Stimulated activated effector memory CD8-positive, alpha-beta T cell treated with anti-CD3 and anti-CD28 coated beads, Interleukin-12 subunit alpha, Interleukin-12 subunit beta, amount 100 ng/mL, for 72 hours (primary cell): ENCODE measurements at regions not wholly inside any gene's neighbourhood (a gene's known extent, or its start where the extent isn't known, plus 50 kb on each side); places are given as distances from the start of the nearest gene placed in this dataset.

Experiments used
- ATAC-seq: fragments of 150-1000 bp; cut with Tn5 transposase; 2 replicates; pipeline ENCODE4 v1.10.0; 2021
- DNase-seq, 2 donors: peaks; one replicate each; pipeline ENCODE4 v3.0.0; 2021 to 2022; ENCODE audit warnings: low spot score in 2 of 2
- H3K27ac Mint-ChIP-seq: one replicate; pipeline ENCODE4 v1.8.0; 2022; ENCODE audit warnings: mild to moderate bottlenecking, mixed read lengths
- H3K36me3 Mint-ChIP-seq: one replicate; pipeline ENCODE4 v1.8.0; 2022; ENCODE audit warnings: mild to moderate bottlenecking, mixed read lengths
- H3K4me1 Mint-ChIP-seq: one replicate; pipeline ENCODE4 v1.8.0; 2022; ENCODE audit warnings: mixed read lengths
- H3K4me3 Mint-ChIP-seq: one replicate; pipeline ENCODE4 v1.8.0; 2022; ENCODE audit warnings: mild to moderate bottlenecking, mixed read lengths
- H3K9me3 Mint-ChIP-seq: one replicate; pipeline ENCODE4 v1.8.0; 2022; ENCODE audit warnings: mixed read lengths

DNA sequence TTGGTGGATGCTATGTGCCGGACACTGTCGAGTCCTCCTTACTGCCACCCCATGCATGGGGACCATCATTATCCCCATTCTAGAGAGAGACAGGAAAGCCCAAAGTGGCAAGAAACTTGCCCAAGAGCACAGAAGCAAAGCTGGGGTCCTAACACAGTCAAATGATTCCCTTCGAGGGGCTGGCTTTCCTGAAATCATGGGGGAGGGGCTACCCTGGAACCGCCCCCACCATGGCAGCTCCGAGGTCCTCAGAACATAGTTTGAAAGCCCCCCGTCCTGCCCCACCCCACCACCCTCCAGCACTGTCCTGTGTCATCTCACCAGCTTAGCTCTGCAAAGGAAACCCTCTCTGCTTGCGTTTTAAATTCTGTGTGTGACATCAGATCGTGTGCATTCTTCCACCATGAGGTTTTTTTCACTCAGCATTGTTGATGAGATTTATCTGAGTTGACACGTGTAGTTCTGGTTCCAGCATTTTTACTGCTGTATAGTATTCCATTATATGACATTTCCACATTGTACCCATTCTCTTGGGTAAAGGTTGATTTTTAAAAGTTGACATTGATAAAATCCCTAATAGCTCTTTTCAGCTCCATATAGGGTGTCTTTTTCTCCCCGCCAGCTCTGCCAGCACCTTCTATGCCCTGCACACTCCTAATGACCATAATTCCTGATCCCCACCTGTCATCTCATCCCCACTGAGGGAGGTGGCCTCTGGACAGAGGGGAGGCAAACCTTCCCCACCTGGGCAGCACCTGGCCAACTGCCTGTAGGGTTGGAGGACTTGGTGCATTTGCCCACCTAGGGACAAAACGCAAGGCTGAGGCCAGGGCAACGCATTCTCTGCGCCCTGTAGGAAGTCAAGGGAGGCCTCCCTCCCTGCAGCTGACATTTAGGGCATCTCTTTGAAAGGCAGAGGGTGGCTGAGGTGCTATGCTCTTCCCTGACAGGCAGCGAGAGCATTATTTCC, 100.2 kb upstream of the GPR26 start:
- DNase-seq: no peak
- no peaks in the 10 kb centered on the region for H3K9me3 Mint-ChIP-seq
- no peaks in the 10 kb centered on the region for H3K4me1 Mint-ChIP-seq
- no peaks in the 10 kb centered on the region for H3K36me3 Mint-ChIP-seq
- H3K27ac Mint-ChIP-seq: no peak overlapping the region
- H3K4me3 Mint-ChIP-seq: no peak overlapping the region
- no peak for ATAC-seq

- H3K27ac Mint-ChIP-seq: no peak overlapping the region
- DNase-seq: no peak
- ATAC-seq: no peak
- no peaks in the 10 kb centered on the region for H3K36me3 Mint-ChIP-seq
- H3K9me3 Mint-ChIP-seq: no peaks in the 10 kb centered on the region
- H3K4me1 Mint-ChIP-seq: no peaks in the 10 kb centered on the region
- no peak overlapping the region for H3K4me3 Mint-ChIP-seq
These were observed 98.0 kb upstream of the GPR26 start for GRCh38 chr10:123567984-123568739.

GRCh38 chr10:123568751-123569150, 97.4 kb upstream of the GPR26 start:
- no peak for ATAC-seq
- Mint-ChIP-seq H3K4me1 (no peaks in the 10 kb centered on the region), H3K9me3 (no peaks in the 10 kb centered on the region), H3K27ac (no peak overlapping the region), H3K4me3 (no peak overlapping the region), H3K36me3 (no peaks in the 10 kb centered on the region)
- no peak for DNase-seq

DNA sequence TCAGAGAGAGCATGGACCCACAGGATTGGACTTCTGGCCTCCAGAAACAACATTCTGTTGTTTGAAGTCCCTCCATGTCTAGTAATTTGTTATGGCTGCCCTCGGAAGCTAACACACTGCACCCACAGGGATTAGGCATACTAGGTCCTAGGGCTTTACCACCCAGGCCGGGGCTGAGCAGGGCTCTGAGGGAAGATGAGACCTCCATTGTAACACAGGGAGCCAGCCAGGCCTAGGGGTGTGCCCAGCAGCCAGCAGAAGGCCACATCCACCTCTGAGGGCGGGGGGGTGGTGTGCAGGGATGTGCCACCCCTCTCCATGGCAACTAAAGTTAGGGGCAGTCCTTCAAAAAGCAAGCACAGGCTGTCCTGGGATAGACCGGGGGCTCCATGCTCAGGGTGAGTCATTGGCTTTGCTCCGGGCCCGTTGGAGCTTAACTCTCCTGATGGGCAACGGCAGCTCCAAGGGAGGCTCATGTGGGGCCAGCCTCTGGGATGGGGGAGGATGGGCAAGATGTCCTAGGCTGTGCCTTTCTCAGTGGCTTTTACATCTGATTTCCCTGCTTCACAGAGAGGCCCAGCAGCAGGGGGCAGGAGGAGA, 96.6 kb upstream of the GPR26 start:
- Mint-ChIP-seq H3K9me3 (no peaks in the 10 kb centered on the region), H3K4me3 (no peak overlapping the region), H3K4me1 (no peaks in the 10 kb centered on the region), H3K36me3 (no peaks in the 10 kb centered on the region), H3K27ac (no peak overlapping the region)
- ATAC-seq: no peak
- no peak for DNase-seq

DNA sequence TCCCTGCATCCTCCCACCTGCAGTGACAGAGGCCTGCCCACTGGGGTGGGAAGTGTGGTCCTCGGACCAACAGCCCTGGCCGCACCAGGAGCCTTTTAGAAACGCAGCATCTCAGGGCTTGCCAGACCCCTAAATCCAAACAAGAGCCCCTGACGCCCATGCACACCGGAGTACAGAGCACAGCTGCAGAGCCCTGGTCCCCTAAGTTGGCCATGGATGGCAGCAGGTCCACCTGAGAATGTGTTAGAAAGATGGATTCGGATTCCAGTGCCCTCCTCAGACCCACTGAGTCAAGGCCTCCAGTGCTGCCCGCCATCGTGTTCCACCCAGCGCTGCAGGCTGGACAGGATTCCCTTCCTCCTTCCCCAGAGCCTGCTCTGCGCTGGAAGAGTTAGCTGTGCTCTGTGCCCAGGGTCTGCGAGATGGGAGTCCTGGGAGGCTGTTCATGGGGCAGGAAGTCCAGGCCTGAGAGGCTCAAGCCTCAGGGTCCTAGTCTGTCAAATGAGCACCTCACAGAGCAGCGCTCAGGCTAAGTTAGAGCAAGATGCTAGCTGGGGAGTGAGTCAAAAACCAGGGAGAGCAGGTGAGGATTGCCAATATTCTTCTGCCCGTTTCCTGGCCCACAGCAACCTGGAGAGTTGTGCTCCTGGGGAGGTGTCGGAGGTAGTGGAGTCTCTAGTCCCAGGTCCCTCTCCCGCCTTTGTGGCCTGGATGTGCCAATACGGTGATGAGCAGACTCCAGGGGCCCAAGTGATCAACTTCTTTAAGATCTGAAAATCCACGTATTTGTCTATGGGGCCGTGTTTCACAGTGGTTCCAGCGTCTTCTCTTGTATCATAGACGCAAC, 95.9 kb upstream of the GPR26 start:
- no peaks in the 10 kb centered on the region for H3K4me1 Mint-ChIP-seq
- DNase-seq (no peak), ATAC-seq (no peak)
- no peaks in the 10 kb centered on the region for H3K9me3 Mint-ChIP-seq
- no peak overlapping the region for H3K27ac Mint-ChIP-seq
- no peak overlapping the region for H3K4me3 Mint-ChIP-seq
- no peaks in the 10 kb centered on the region for H3K36me3 Mint-ChIP-seq

DNA sequence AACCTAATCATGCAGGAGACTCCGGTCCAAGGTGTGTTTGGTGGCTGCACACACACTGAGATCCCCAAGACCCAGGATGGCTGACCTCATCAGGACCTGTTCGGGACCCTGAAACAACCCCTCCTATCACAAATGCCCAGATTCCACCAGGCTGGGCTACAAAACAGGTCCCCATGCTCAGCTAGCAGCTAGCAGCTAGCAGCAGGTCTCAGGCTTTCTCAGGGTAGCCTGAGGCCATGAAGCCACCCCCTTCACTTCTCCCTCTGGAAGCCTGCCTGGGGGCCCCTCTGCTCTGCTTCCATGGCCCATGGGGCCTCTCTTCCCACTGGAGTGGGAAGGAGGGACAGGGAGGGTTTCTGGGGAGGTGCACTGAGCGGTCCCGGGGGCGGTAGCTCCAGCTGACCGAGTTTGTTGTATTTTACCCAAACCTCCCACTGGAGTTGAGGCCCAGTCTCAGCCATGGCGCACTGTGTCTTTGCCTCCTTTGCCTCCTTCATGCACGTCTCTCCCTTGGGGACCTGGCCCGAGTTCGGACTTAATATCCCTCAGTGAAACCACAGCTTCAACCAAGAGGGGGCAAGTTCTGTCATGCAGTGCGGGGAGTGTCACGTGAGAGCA, 95.1 kb upstream of the GPR26 start:
- no peak overlapping the region for H3K27ac Mint-ChIP-seq
- no peaks in the 10 kb centered on the region for H3K9me3 Mint-ChIP-seq
- H3K4me3 Mint-ChIP-seq: no peak overlapping the region
- ATAC-seq: no peak
- DNase-seq: no peak
- H3K36me3 Mint-ChIP-seq: no peaks in the 10 kb centered on the region
- no peaks in the 10 kb centered on the region for H3K4me1 Mint-ChIP-seq

DNA sequence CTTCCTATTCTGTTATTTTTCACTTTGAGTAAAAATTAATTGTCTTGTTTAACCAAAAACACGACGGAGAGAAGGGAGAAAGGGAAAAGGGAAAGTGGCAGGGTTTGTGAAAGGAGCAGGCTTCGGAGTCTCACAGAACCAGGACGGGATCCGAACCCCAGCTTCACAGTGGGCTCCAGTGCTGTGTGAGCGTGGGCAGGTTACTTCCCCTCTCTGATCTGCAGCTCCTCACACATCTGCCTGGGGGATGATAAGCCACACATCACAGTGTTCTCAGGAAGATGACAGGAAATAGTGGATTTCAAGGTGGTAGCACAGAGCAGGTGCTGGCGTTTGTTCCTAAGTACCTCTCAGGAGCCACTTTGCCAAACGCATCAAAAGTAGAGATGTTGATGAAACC, 94.2 kb upstream of the GPR26 start:
- ATAC-seq (no peak), DNase-seq (no peak)
- Mint-ChIP-seq H3K4me3 (no peak overlapping the region), H3K36me3 (no peaks in the 10 kb centered on the region), H3K27ac (peak overlapping the region; percentile 44), H3K4me1 (no peaks in the 10 kb centered on the region), H3K9me3 (no peaks in the 10 kb centered on the region)

DNA sequence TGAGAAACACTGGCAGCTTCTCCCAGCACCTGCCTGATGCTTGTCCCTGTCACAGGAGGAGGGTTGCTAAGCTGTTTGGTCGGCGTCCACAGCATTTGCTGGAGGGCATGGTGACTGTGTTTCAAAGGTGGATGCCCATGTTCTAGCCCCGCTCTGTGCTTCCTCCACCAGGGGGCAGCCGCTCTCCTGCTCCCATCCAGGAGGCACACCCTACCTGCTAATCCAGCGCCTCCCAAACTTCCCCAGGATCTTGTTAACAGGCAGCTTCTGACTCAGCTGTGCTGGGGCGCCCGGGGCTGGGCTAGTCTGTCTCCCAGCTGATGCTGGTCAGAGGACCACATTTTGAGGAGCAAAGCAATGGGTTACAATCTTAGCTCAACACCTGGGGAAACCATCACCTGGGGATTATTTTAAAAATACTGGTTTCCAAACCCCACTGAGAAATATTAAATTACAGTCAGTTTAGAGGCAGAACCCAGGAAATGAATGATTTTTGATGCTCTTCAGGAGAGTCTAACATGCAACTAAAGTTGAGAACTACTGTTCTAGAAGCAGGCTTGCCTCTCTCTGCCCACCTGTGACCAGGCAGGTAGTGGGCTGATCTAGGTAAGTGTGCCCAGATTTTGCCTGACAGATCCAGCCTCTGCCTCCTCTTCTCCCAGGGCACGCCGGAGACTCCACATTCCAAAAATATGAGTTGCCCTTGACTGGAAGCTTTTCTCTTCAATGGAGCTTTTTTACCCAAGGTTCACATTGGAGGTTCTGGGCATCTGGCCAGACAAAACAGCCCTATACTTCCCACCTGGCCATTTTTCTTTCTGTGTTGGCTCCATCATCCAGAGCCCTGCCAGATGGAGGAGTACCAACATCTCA, 92.7 kb upstream of the GPR26 start:
- H3K4me3 Mint-ChIP-seq: no peak overlapping the region
- peak; percentile 57 for ATAC-seq
- H3K36me3 Mint-ChIP-seq: no peaks in the 10 kb centered on the region

GRCh38 chr10:123574109-123574698, 92.0 kb upstream of the GPR26 start:
- DNase-seq (no peak), ATAC-seq (no peak)
- H3K27ac Mint-ChIP-seq: no peak overlapping the region
- H3K9me3 Mint-ChIP-seq: no peaks in the 10 kb centered on the region
- H3K4me1 Mint-ChIP-seq: no peaks in the 10 kb centered on the region
- no peaks in the 10 kb centered on the region for H3K36me3 Mint-ChIP-seq
- no peak overlapping the region for H3K4me3 Mint-ChIP-seq

More for the DNA sequence above, 92.7 kb upstream of the GPR26 start:
- peak in 1 of 2 donors; percentile 54 for DNase-seq
- Mint-ChIP-seq H3K27ac (no peak overlapping the region), H3K4me1 (no peaks in the 10 kb centered on the region), H3K9me3 (no peaks in the 10 kb centered on the region)

GRCh38 chr10:123575105-123575504, 91.0 kb upstream of the GPR26 start:
- H3K36me3 Mint-ChIP-seq: no peaks in the 10 kb centered on the region
- no peak overlapping the region for H3K4me3 Mint-ChIP-seq
- no peaks in the 10 kb centered on the region for H3K4me1 Mint-ChIP-seq
- ATAC-seq: no peak
- no peak for DNase-seq
- H3K27ac Mint-ChIP-seq: no peak overlapping the region
- no peaks in the 10 kb centered on the region for H3K9me3 Mint-ChIP-seq

DNA sequence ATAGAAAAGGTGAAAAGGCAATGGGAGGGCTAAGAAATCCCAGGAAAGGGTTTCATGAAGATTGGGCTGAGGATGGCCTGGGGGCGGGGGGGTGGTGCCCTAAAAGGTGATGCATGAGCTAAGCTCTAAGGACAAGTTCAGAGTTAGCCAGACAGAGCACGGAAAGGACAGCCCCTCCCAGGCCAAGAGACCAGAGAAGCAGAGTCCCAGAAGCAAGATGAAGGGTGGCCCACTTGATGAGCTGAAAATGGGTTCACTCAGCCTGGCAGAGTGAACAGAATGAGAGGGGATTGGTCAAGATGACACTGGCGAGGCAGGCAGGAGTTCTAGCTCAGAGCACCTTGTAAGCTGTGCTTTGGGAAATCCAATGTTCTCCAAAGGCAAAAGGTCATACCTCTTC, 89.4 kb upstream of the GPR26 start:
- Mint-ChIP-seq H3K36me3 (no peaks in the 10 kb centered on the region), H3K4me3 (no peak overlapping the region), H3K9me3 (no peaks in the 10 kb centered on the region), H3K27ac (no peak overlapping the region), H3K4me1 (no peaks in the 10 kb centered on the region)
- ATAC-seq (no peak), DNase-seq (no peak)

- ATAC-seq (no peak), DNase-seq (no peak)
- Mint-ChIP-seq H3K4me1 (no peaks in the 10 kb centered on the region), H3K4me3 (no peak overlapping the region), H3K36me3 (no peaks in the 10 kb centered on the region), H3K27ac (no peak overlapping the region), H3K9me3 (no peaks in the 10 kb centered on the region)
These were observed 88.2 kb upstream of the GPR26 start for GRCh38 chr10:123577921-123578461.

DNA sequence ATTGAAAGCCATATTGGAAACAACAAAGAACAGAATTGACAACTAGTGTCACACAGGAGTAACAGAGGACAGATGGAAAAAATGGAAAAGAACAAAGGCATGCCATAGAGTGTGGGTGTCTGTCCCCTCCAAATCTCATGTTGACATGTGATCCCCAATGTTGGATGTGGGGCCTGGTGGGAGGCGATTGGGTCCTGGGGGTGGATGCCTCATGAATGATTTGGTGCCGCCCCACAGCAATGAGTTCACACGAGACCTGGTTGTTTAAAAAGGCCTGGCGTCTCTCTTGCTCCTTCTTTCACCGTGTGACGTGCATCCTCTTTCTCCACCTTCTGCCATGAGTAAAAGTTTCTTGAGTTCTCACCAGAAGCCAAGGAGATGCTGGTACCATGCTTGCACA, 87.4 kb upstream of the GPR26 start:
- ATAC-seq (no peak), DNase-seq (no peak)
- H3K36me3 Mint-ChIP-seq: no peaks in the 10 kb centered on the region
- H3K4me3 Mint-ChIP-seq: no peak overlapping the region
- H3K27ac Mint-ChIP-seq: no peak overlapping the region
- no peaks in the 10 kb centered on the region for H3K4me1 Mint-ChIP-seq
- no peaks in the 10 kb centered on the region for H3K9me3 Mint-ChIP-seq
